Head of caudate nucleus (tissue), 42 donors: ENCODE measurements at regions not wholly inside any gene's neighbourhood (a gene's known extent, or its start where the extent isn't known, plus 50 kb on each side); places are given as distances from the start of the nearest gene placed in this dataset.
"Not testable (repeated sequence)": the region's sequence is repeated elsewhere in the genome, so short reads cannot be mapped to it uniquely, and the experiment has no call there.

Experiments used
- DNase-seq, 42 donors: peaks; one replicate each; pipeline versions ENCODE4 v3.0.0 to v3.0.0-alpha.2; 2020 to 2021; ENCODE audit warnings: mixed read lengths in 7 of 42
- intact Hi-C: fragments of 100-400 bp; cut with DNase I; formaldehyde crosslinking; loops from one replicate; pipeline ENCODE4 v1.15.0; 2022

GRCh38 chr6:84332139-84333034 is 104.9 kb upstream of the CEP162 start:
- intact Hi-C loops = no loop called here
- no peak for DNase-seq

GRCh38 chr6:84330325-84330724 is 102.9 kb upstream of the CEP162 start:
- DNase-seq = no peak
- intact Hi-C loops = no loop called here

GRCh38 chr6:84329516-84329915 is 102.1 kb upstream of the CEP162 start:
- DNase-seq = no peak
- intact Hi-C loops = no loop called here

- intact Hi-C loops = no loop called here
- DNase-seq = no peak
These were observed 101.6 kb upstream of the CEP162 start for GRCh38 chr6:84329077-84329476.

GRCh38 chr6:84317463-84317862 is 90.0 kb upstream of the CEP162 start:
- DNase-seq = no peak
- intact Hi-C loops = no loop called here

GRCh38 chr6:84314377-84314898 is 87.0 kb upstream of the CEP162 start:
- DNase-seq = no peak
- intact Hi-C loops = no loop called here

GRCh38 chr6:84309336-84309735 is 81.9 kb upstream of the CEP162 start:
- intact Hi-C loops = no loop called here
- no peak for DNase-seq

GRCh38 chr6:84304881-84305280 is 77.4 kb upstream of the CEP162 start:
- no peak for DNase-seq
- intact Hi-C loops = no loop called here

- intact Hi-C loops, DNase-seq: not testable (repeated sequence)
These were observed 63.6 kb upstream of the CEP162 start for GRCh38 chr6:84291033-84291432.

- intact Hi-C loops = no loop called here
- no peak for DNase-seq
These were observed 57.1 kb upstream of the CEP162 start for GRCh38 chr6:84284428-84285049.

- DNase-seq = peak in 2 of 42 donors; percentile 5 to 30
- intact Hi-C loops = no loop called here
These were observed 55.1 kb upstream of the CEP162 start for GRCh38 chr6:84282550-84282949.

- no peak for DNase-seq
- intact Hi-C loops = no loop called here
These were observed 53.2 kb upstream of the CEP162 start for GRCh38 chr6:84280639-84281038.

GRCh38 chr6:84280030-84280429 is 52.6 kb upstream of the CEP162 start:
- intact Hi-C loops = no loop called here
- no peak for DNase-seq

- DNase-seq = no peak
- intact Hi-C loops = no loop called here
These were observed 51.0 kb upstream of the CEP162 start for GRCh38 chr6:84278321-84278998.
